PFSK-1 (cell line): ENCODE measurements at regions not wholly inside any gene's neighbourhood (a gene's known extent, or its start where the extent isn't known, plus 50 kb on each side); places are given as distances from the start of the nearest gene placed in this dataset.

Experiments
- FOXP2 ChIP-seq: optimal IDR thresholded peaks from 2 replicates; pipeline ENCODE3; 2011; ENCODE audit warnings: borderline replicate concordance, control low read depth, inconsistent platforms; ENCODE audit not compliant: insufficient read depth; ENCODE audit errors: extremely low read length, extremely low read depth
- POLR2AphosphoS5 ChIP-seq: IDR thresholded peaks from 2 replicates; pipeline ENCODE4 v1.6.1; 2012; ENCODE audit warnings: low read depth, mild to moderate bottlenecking, control low read depth, low read length, moderate library complexity
- SIN3A ChIP-seq: IDR thresholded peaks from 2 replicates; pipeline ENCODE4 v1.6.1; 2012; ENCODE audit warnings: mild to moderate bottlenecking, low read length, moderate library complexity, borderline replicate concordance; ENCODE audit not compliant: insufficient read depth
- TAF1 ChIP-seq: IDR thresholded peaks from 2 replicates; pipeline ENCODE4 v1.6.1; 2012; ENCODE audit warnings: low read length, control low read depth, borderline replicate concordance; ENCODE audit not compliant: insufficient read depth
- TF ChIP-seq, protein P1 (sequence below), 2 experiments: IDR thresholded peaks; 2 replicates each; pipeline versions ENCODE4 v1.6.1 to v1.8.0; 2011 to 2012; ENCODE audit warnings: low read depth in 2 of 2, low read length in 2 of 2, control low read depth in 1 of 2, inconsistent platforms in 1 of 2, mild to moderate bottlenecking in 1 of 2, moderate library complexity in 1 of 2; ENCODE audit not compliant: insufficient read depth in 1 of 2

DNA sequence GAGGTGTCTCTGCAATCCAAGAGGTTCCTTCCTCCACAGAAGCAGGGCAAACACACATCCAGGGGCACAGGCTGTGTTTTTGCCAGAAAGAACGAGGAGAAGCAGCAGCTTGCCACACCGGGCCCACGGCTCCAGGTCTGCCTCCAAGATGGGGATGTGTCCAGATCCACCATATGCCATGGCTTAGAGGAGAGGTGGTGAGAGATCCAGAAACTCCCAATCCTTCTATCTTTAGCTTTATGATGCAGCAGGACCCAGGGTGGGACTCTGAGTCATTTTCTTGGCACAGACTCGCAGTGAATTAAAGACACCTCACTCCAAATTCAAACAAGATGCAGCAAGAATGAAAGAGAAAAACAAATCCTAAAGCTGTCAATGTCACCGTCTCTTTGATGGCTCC is 481.4 kb upstream of the TMEM132C start:
- TF ChIP-seq TAF1 (no peak), SIN3A (no peak), POLR2AphosphoS5 (no peak), FOXP2 (no peak)
- TF ChIP-seq, protein P1, sequence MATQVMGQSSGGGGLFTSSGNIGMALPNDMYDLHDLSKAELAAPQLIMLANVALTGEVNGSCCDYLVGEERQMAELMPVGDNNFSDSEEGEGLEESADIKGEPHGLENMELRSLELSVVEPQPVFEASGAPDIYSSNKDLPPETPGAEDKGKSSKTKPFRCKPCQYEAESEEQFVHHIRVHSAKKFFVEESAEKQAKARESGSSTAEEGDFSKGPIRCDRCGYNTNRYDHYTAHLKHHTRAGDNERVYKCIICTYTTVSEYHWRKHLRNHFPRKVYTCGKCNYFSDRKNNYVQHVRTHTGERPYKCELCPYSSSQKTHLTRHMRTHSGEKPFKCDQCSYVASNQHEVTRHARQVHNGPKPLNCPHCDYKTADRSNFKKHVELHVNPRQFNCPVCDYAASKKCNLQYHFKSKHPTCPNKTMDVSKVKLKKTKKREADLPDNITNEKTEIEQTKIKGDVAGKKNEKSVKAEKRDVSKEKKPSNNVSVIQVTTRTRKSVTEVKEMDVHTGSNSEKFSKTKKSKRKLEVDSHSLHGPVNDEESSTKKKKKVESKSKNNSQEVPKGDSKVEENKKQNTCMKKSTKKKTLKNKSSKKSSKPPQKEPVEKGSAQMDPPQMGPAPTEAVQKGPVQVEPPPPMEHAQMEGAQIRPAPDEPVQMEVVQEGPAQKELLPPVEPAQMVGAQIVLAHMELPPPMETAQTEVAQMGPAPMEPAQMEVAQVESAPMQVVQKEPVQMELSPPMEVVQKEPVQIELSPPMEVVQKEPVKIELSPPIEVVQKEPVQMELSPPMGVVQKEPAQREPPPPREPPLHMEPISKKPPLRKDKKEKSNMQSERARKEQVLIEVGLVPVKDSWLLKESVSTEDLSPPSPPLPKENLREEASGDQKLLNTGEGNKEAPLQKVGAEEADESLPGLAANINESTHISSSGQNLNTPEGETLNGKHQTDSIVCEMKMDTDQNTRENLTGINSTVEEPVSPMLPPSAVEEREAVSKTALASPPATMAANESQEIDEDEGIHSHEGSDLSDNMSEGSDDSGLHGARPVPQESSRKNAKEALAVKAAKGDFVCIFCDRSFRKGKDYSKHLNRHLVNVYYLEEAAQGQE (IDR thresholded peaks at IDR 0.05; ENCODE audit: insufficient read depth in 1 of 2, low read depth in 2 of 2, low read length in 2 of 2): no peak
